NCI-H2196 (cell line): ENCODE measurements at regions not wholly inside any gene's neighbourhood (a gene's known extent, or its start where the extent isn't known, plus 50 kb on each side); places are given as distances from the start of the nearest gene placed in this dataset.
A peak's percentile ranks its signal among the peaks of the same experiment; 100 is the strongest.
"Not testable (repeated sequence)": the region's sequence is repeated elsewhere in the genome, so short reads cannot be mapped to it uniquely, and the experiment has no call there.

ENCODE experiments used
- DNase-seq: peaks from one replicate; lab custom pipeline; 2025; ENCODE audit not compliant: unreplicated experiment; lab: John Stamatoyannopoulos, UW

DNA sequence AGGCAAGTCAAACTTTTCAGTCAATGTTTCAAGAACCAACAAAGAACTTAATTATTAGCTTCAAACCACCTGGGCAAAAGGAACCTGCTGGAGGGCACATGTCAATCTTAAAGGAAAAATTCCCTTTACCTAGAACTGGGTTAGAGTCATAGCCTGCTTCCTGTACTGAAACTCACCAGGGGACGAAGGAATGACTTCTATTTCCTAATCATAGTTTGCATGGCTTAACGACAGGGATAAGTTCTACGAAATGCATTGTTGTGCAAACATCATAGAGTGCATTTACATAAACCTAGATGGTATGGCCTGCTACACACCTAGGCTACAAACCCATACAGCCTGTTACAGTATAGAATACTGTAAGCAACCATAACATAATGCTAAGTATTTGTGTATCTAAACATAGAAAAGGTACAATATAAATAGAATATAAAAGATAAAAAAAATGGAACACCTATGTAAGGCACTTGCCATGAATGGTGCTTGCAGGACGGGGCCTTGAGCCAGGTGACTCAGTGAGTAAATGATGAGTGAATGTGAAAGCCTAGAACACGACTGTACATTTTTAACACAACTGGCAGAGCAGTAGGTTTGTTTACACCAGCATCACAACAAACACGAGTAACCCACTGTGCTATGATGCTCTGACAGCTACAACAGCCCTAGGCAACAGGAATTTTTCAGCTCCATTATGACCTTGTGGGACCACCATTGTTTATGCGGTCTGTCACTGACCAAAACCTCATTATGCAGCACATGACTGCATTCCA, 234.9 kb upstream of the CAND1 start:
- DNase-seq: no peak

DNA sequence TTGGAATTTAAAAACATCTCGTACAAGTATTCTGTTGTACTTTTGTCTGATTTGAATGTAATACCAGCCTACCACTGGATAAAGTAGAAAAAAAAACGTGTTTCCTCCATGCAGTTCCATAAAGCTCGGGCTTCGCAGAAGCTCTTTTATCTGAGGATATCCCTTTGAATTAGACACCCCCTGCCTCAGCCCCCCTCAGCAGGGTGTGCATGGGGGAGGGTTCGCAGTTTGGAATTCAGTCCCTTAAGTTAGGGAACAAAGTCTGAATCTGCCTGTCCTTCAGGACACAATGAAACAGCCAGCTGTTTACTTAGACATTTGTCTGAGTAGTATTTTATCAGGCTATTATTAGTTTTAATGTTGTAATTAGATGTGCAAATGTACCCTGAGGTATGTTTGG, 234.0 kb upstream of the CAND1 start:
- DNase-seq: no peak

DNA sequence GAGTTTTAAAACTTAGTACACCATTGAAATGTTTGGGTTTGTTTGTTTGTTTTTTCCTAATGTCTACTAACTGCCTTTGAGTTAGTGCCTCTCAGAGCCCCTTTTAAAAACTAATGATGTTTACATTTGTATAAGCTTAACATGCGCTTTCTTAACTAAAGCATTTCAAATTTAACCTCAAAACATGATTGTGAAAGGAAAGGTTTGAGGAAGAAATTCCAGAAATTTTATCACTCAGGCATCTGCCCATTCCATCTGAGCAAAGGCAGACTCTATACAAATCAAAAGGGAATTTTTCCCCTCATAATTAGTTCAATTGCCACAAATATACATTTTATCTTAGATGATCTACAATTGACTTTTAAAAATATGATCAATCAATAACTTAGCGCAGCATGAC, 230.7 kb upstream of the CAND1 start:
- DNase-seq: no peak

DNA sequence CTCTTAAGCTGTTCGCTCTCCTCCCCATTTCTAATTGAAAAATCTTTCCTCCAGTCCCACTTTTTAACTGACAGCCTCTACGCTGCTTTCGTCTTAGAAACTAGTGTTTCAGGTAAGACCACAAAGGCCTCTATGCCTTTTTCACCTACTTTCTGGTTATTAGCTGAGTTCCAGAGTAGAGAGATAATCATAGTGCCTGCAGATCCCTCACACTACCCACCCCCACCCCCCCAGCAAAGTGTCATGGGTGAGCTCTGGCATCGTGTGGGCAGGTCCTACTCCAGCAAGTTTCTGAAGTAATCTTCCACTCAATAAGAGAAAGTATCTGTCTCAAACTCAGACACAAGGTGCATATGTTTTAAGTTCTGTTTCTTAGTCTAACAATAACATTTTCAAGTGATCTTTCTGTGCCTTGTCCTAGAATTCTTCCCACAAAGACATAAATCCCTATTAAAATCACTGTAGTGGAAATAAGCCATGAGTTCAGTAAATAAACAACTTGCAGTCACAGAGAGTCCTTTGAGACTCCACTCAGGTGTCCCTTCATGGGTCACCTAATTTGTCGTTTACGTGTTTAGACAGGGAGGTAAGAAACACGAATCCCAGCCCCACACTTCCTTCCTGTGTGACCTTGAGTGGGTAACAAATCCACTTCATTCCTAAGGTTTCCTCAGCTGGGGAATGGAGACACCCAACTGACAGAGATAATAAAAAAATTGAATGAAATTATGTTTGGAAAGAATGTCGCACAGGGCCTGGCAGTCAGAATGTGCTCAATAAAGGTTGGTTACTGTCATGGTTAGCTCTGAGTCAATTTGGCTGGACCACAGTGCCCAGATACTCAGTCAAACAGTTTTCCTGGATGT, 228.9 kb upstream of the CAND1 start:
- DNase-seq: no peak

- DNase-seq: no peak
Measured at GRCh38 chr12:67040861-67041137, 228.4 kb upstream of the CAND1 start.

DNA sequence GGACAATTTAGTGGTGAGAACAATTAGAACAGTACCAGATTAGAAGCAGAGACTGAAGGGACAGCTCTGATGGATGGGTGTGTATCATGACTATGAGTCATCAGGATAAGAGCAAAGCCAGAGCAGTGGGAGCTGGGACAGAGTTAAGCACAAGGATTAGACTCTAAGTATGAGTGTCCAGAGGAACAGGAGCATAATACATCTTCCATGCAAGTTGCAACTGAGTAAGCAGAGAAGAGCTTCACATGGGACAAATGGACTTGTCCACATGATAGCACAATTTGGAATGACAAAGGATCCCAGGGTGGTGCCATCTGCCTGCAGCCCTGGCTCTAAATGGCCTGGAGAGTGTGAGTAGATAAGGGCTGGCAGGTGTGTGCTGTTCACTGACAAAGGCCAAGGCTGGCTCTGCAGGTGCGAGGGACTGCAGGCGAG, 226.4 kb upstream of the CAND1 start:
- DNase-seq: peak; percentile 78

DNA sequence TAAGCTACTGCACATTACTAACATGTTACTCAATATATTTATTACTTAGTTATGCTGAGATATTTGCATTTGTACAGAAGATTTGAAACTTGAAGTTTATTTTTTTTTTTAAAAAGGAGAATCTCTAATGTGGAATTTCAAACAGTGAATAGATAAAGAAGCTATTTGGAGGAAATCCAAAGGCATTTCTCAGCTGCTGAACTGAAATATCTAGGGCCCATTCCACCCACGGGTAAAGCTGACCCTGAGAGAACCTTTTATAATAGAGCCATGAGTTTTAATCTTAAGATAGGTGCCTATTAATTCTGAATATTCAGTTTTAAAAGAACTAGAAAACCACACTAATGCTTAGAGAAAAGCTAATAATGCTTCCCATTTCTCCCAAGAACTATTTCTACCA, 225.4 kb upstream of the CAND1 start:
- DNase-seq: no peak

- DNase-seq: no peak
Measured at GRCh38 chr12:67045650-67046049, 223.5 kb upstream of the CAND1 start.

- no peak for DNase-seq
Measured at GRCh38 chr12:67046062-67046461, 223.1 kb upstream of the CAND1 start.

- DNase-seq: no peak
Measured at GRCh38 chr12:67047634-67048033, 221.5 kb upstream of the CAND1 start.

- DNase-seq: no peak
Measured at GRCh38 chr12:67048371-67048770, 220.8 kb upstream of the CAND1 start.

GRCh38 chr12:67049199-67049598, 220.0 kb upstream of the CAND1 start:
- DNase-seq: not testable (repeated sequence)

DNA sequence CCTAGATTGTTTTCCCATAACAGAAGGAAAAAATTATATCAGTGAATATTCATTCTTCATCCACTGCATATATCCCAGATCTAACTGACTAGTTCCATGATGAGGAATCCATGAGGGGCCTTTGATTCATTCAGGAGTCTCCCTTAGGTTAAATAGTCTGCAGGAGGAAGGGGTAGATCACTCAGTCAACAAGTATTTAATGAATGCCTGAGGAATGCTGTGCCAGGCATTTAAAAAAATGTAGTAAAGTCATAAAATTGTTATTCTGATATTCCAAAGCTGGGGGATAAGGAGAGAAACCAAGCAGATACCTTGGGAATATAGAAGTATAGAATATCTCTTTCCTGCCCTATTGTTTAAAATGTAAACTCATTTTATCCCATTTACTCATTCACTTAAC, 216.2 kb upstream of the CAND1 start:
- no peak for DNase-seq

DNA sequence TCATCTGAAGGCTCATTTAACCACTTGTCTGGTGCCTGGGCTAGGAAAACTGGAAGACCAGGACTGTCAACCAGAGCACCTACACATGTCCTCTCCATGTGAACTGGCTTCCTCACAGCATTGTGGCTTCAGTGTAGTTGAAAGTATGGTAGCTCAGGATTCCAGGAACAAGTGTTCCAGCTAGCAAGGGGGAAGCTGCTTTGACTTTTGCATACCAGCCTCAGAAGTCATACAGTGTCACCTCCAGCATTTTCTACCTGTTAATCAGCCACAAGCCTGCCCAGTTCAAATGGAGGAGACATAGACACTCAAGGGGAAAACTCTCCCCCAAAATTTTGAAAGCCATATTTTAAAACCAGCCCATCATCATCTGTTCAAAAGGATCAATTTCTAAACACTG, 212.8 kb upstream of the CAND1 start:
- DNase-seq: no peak

- no peak for DNase-seq
Measured at GRCh38 chr12:67057072-67057471, 212.1 kb upstream of the CAND1 start.

- no peak for DNase-seq
Measured at GRCh38 chr12:67062193-67062592, 207.0 kb upstream of the CAND1 start.

DNA sequence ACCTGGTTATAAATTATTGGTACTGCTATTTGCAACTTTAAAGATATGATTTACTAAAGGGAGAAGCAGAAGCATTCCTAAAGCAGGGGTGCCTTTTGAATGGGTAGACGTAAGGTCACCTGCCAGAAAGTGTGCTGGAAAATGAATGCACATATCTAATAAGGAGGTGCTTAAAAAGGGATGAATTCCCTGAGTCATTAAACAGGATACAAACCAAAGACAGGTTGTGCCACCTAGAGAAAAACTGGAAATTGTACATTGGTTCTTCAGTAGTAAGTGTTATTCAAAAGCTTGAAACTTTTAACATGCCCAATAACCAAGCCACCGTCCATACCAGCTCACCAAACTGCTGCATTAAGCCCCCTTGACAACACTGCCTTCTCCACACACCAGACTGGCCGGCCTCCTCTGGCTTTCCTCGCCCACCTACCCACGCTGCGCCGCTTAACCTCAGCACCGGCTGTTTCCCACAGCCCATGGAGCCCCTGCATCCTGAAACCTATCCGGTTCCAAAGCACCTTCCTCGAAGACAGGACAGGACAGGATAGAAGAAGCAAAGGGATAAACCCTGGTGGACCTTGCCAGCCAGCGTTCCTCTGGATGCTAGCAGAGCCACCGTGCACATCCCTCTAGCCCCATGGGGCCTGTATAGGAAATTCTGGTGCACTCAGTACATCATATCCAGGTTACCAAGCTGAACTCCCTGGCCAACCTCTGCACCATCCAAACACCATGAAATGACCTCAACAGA, 201.5 kb upstream of the CAND1 start:
- peak; percentile 51 for DNase-seq

GRCh38 chr12:67068204-67068731, 200.9 kb upstream of the CAND1 start:
- DNase-seq: no peak

DNA sequence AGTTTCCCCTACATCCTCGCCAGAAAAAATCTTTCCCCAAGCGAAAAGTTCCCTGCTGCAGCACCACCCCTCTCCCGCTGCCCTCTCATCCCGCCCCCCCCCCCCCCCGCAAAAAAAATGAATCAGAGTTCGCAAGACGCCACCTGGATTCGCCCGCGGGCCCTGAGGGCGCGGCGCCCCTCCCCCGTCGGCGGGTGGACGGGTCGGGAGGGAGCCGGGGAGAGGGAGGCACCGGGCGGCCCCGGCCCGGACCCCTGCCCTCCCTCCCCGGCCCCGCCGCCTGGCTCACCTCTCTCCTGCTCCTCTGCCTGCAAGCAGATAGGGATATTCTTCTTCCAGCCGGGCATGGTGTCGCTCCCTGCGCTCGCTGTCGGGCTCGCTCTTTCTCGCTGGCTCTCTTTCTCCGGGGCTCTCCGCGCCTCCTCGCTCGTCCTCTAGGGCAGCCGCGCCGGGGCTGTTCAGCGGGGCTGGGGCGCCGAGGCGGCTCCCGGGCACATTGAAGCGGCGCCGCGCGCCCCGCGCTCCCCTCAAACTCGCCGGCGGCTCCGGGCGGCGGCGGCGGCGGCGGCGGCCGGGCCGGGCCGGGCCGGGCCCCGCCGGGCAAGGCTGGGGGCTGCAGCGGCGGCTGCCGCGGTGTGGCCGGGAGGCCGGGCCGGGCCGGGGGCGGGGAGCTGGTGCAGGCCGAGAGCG, 200.3 kb upstream of the CAND1 start:
- peak; percentile 70 for DNase-seq

DNA sequence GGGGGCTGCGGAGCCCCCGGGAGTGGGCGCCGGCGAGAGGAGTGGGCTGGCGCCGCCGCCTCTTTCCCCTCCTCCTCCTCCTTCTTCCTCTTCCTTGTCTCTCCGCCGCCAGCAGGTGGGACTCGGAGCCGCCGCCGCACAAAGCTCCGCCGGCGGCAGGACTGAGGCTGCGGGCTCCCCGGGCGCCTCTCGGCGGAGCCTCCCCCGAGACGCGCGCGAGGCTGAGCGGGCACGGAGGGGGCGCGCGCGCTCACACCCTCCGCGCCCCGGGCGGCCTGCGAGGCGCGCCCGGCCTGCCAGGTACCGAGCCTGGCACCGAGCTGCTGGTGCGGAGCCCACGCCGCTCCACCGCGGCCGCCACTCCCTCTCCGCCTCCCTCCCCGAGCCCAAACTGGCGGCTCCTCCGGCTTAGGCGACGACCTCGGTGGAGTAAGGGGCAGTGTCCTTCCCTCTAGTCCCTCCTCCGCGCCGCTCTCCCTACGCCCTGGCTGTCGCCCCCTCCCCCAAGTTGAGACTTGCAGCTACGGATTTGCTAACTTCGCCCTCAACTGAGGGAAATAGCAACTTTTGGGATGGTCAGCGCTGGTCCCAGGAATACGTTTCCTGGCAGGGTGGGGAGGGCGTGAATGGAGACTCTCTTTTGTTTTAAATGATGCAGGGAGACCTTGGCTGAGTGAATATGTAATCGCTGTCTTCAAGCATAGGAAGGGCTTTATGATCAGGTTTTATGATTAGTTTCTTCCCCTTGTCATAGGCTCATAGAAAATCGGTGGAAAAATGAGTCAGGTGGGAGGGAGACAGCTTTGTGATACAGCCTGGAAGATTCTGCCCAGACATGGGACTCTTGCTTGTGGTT, 199.5 kb upstream of the CAND1 start:
- DNase-seq: peak; percentile 53
